Cardiac fibroblast (primary cell): ENCODE measurements at regions not wholly inside any gene's neighbourhood (a gene's known extent, or its start where the extent isn't known, plus 50 kb on each side); places are given as distances from the start of the nearest gene placed in this dataset.
"Not testable (repeated sequence)": the region's sequence is repeated elsewhere in the genome, so short reads cannot be mapped to it uniquely, and the experiment has no call there.

Source experiments
- DNase-seq, 2 donors: peaks; one replicate each; pipeline versions ENCODE4 v3.0.0 to v3.0.0-alpha.2; 2010; ENCODE audit warnings: low read depth in 2 of 2
- H3K4me3 ChIP-seq, 2 donors: replicated peaks in 1 of 2; 1 replicate in 1 of 2; 2 replicates in 1 of 2; pipeline ENCODE4 v1.5.1; 2011; ENCODE audit warnings: low read depth in 2 of 2, low read length in 2 of 2, mild to moderate bottlenecking in 2 of 2, moderate library complexity in 1 of 2
- TF ChIP-seq, protein P1 (sequence below): IDR thresholded peaks from one replicate; pipeline ENCODE4 v1.5.1; 2011; ENCODE audit warnings: low read depth, mild to moderate bottlenecking, low read length, inconsistent platforms

DNA sequence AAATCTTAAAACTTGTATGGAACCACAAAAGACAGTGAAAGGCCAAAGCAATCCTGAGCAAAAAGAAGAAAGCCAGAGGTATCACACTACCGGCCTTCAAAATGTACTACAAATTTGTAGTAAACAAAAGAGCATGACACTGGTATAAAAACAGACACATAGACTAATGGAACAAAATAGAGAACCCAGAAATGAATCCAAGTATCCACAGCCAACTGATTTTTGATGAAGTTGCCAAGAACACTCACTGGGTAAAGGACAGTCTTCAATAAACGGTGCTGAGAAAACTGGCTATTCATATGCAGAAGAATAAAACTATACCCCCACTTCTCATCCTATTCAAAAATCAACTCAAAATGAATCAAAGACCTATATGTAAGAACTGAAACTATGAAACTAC lies 390.1 kb downstream of the PRELID2 start:
- TF ChIP-seq, protein P1, sequence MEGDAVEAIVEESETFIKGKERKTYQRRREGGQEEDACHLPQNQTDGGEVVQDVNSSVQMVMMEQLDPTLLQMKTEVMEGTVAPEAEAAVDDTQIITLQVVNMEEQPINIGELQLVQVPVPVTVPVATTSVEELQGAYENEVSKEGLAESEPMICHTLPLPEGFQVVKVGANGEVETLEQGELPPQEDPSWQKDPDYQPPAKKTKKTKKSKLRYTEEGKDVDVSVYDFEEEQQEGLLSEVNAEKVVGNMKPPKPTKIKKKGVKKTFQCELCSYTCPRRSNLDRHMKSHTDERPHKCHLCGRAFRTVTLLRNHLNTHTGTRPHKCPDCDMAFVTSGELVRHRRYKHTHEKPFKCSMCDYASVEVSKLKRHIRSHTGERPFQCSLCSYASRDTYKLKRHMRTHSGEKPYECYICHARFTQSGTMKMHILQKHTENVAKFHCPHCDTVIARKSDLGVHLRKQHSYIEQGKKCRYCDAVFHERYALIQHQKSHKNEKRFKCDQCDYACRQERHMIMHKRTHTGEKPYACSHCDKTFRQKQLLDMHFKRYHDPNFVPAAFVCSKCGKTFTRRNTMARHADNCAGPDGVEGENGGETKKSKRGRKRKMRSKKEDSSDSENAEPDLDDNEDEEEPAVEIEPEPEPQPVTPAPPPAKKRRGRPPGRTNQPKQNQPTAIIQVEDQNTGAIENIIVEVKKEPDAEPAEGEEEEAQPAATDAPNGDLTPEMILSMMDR, result no peak
- no peak for DNase-seq
- H3K4me3 ChIP-seq, result no peak overlapping the region

DNA sequence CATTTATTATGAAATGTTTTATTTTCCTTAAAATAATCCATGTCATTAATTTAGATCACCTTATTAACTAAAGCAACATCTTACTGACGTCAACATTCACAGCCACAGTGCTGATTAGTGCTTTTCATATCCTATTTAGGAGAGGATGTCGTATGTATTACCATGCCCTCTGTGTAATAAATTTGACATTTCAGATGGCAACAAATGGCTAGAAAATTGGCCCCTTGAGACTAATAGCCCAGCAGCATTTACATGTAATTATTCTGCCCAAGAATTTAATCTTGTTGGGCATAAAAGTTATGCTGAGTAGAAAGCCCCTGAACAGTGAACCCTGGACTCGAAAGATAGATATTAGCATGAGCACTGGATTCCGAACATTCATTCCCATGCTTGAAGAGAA lies 391.2 kb downstream of the PRELID2 start:
- TF ChIP-seq, protein P1, result no peak
- no peak overlapping the region for H3K4me3 ChIP-seq
- no peak for DNase-seq

DNA sequence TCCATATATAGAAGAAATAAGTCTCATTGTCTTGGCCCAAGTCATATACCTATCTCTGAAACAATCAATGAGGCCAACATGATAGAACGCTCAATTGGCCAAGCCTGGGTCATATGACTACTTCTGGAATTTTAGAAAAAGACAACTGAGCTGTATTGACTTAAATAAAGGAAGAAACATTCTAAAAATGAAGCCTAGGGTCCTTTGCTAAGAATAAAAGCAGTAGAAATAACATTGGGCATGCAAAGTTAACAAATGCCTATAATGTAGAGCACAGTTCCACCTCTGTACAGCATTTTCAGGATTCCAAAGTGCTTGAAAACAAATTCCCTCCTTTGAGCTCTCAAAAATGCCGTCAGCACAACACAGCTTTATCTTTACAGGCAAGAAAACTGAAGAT lies 391.8 kb downstream of the PRELID2 start:
- DNase-seq, result no peak
- TF ChIP-seq, protein P1, result no peak
- no peak overlapping the region for H3K4me3 ChIP-seq

DNA sequence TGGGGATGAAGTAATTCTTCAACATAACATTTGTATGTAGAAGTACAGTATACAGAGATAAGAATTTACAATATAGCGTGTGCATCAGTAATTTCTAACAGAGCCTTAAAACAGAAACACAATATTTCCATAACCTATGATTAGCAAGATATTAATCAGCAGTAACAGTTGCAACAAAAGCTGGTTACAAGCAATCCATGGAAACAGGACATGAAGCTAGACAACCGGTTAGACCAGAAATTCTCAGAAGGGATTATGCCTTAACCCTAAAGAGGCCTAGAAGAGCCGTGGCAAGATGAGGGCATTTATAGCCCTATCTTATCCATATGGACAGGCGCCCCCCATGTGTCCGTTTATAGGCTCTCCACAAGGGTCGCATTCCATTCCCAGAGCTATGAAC lies 392.5 kb downstream of the PRELID2 start:
- H3K4me3 ChIP-seq, DNase-seq: not testable (repeated sequence)

DNA sequence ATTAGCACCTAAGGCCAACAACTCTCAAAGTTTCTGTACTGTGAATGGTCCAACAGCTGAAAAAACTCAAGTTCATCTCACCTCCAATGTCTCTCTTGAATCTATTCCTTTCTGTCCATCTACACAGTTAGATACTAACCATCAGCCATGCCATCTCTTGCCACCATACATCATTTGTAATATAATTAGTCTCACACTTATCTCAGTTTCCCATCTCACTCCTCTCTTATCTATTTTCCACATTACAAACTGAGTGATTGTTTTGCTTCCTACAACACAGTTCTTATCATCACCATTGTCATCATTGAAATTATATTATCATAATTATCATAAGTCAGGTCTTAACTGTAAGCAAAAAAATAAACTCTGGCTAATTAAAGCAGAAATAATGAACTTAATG lies 393.9 kb downstream of the PRELID2 start:
- no peak for DNase-seq
- TF ChIP-seq, protein P1, result no peak
- H3K4me3 ChIP-seq, result no peak overlapping the region

DNA sequence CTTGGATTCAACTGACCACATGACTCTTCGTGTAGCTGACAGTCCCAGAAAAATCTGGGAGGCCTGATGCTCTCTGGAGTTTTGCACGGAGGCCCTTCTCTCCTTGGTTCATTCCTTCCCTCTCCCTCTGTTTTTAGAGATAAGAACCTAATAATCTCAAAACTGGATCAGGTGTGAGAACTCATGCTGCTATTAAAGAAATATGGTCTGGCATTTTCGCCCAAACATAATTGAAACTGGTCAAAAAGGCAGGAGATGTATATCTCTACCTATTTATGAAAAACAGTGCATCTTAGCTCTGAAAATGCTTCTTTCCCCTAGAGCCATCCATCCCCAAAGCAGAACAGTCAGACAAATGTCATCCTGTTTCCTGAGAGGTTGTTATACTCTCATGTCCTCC lies 397.5 kb downstream of the PRELID2 start:
- H3K4me3 ChIP-seq, result no peak overlapping the region
- DNase-seq, result no peak
- TF ChIP-seq, protein P1, result no peak

DNA sequence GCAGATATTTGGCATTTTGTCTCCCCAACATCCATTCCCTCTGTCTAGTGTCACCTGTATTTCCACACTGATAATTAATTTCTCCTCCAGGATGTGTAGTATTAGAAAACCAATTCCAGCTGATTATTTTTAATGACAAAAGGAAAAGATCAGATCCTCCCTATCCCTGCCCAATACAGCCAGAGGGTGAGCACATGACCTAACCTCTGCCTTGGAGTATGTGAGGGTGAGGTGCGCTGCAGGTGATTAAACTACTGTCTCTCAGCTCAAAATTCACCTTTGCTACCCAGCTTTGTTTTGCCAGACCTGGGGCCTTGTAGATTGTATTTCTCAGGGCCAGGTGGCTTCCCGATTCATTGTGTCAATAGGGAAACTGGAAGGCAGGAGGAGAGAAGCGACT lies 402.1 kb downstream of the PRELID2 start:
- no peak for DNase-seq
- TF ChIP-seq, protein P1, result no peak
- no peak overlapping the region for H3K4me3 ChIP-seq
